ENCODE measurements at regions not wholly inside any gene's neighbourhood (a gene's known extent, or its start where the extent isn't known, plus 50 kb on each side); places are given as distances from the start of the nearest gene placed in this dataset.

DNA sequence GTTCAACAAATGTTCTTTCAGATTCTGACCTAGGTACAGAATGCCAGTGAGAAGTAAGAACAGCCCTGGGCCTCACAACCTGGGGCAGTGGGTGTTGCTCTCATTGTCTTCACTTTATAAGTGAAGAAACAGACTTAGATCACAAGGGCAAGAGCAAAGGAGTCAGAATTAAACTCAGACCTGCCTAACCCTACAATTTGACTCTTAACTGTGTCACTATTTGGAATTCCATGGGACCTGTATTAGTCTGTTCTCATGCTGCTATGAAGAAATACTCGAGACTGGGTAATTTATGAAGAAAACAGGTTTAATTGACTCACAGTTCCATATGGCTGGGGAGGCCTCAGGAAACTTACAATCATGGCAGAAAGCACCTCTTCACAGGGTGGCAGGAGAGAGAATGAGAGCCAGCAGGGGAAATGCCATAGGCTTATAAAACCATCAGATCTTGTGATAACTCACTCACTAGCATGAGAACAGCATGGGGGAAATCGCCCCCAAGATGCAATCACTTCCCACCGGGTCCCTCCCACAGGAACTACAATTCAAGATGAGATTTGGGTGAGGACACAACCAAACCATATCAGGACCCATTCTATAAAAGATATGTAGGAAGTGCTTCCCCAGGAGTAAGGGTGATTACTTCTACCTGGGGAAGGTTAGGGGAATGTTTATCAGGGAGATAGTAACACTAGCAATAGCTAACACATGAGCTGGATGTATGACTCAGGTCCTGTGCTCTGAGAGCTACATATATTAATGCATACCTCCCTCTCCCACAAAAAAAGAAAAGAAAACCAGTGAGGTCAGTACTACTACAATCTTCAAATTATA, 270.1 kb downstream of the SOX9 start:
- no peak overlapping the region for H3K4me2 ChIP-seq (ENCODE audit: low read depth, low read length, poor library complexity, severe bottlenecking)

DNA sequence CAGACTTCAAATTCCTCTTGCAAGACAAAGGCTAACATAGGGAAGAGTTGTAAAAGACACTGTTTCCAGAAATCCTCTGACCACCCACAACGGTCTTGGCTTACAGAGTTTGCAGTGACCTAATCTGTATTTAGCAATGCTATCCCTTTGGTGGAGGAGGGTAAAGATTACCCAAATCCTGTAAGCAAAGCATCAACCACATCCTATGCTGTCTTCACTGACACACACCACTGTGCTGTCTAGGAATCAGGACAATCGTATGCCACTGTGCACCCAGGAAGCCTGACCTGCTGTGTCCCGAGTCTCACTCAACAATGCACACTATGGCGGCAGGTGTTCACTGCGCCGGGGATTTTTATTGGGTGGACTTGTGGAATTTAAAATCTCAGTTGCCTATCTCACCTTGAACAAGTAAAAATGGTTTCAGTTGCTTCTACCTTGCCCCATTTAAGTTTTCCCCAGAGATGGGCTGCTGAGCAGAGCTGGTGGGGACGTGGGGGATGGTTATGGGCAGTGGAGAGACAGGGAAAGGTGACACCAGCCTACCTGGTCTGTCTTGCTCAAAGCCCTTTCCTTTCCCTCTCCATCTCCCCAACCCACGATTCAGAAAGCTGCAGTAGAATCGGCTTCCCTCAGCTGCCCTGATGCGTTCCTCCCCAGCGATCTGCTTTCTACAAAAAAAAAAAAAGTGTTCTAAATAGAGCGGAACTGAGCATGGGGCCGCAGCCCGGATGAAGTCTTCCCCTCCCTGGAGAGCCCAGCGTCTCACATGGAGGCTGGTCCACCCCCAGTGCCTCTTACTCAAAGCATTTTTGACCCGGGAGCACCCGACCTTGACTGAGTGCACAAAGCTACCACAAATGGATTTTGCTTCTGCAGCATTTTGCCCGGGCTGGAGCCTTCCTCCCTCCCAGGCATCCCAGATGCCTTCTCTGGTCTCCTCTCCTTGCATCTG, 271.5 kb downstream of the SOX9 start:
- no peak overlapping the region for H3K9ac ChIP-seq (ENCODE audit: low read length)
- H3K4me3 ChIP-seq (ENCODE audit: insufficient read depth, low read length, poor library complexity, severe bottlenecking), result no peak overlapping the region
- H3F3A ChIP-seq (ENCODE audit: insufficient read depth), result no peaks in the 10 kb centered on the region
- H3K79me2 ChIP-seq (ENCODE audit: insufficient read depth, low read length), result no peaks in the 10 kb centered on the region
- no peak overlapping the region for H3K27ac ChIP-seq (ENCODE audit: low read depth, low read length)
- no peaks in the 10 kb centered on the region for H3K36me3 ChIP-seq (ENCODE audit: low read length)
- no peaks in the 10 kb centered on the region for H3K9me2 ChIP-seq (replicated peaks; ENCODE audit: insufficient read depth, low read length)
- H3K4me2 ChIP-seq (ENCODE audit: low read depth, low read length, poor library complexity, severe bottlenecking), result no peak overlapping the region
- TF ChIP-seq, protein P1, sequence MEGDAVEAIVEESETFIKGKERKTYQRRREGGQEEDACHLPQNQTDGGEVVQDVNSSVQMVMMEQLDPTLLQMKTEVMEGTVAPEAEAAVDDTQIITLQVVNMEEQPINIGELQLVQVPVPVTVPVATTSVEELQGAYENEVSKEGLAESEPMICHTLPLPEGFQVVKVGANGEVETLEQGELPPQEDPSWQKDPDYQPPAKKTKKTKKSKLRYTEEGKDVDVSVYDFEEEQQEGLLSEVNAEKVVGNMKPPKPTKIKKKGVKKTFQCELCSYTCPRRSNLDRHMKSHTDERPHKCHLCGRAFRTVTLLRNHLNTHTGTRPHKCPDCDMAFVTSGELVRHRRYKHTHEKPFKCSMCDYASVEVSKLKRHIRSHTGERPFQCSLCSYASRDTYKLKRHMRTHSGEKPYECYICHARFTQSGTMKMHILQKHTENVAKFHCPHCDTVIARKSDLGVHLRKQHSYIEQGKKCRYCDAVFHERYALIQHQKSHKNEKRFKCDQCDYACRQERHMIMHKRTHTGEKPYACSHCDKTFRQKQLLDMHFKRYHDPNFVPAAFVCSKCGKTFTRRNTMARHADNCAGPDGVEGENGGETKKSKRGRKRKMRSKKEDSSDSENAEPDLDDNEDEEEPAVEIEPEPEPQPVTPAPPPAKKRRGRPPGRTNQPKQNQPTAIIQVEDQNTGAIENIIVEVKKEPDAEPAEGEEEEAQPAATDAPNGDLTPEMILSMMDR (IDR thresholded peaks at IDR 0.05; ENCODE audit: insufficient read depth, low read length, poor library complexity, severe bottlenecking), result no peak
- no peak for TF ChIP-seq EZH2phosphoT487 (conservative IDR thresholded peaks at IDR 0.05; ENCODE audit: low read length)
- H3K9me3 ChIP-seq (ENCODE audit: insufficient read depth, low read length), result no peaks in the 10 kb centered on the region
- H3K27me3 ChIP-seq (ENCODE audit: low read length), result no peaks in the 10 kb centered on the region
- H4K20me1 ChIP-seq (ENCODE audit: low read depth, low read length), result no peaks in the 10 kb centered on the region
- no peak overlapping the region for H2AFZ ChIP-seq (ENCODE audit: low read depth, low read length, severe bottlenecking)

More for the DNA sequence above, 270.1 kb downstream of the SOX9 start:
- no peaks in the 10 kb centered on the region for H3K9me3 ChIP-seq (ENCODE audit: insufficient read depth, low read length)
- no peaks in the 10 kb centered on the region for H3K9me2 ChIP-seq (replicated peaks; ENCODE audit: insufficient read depth, low read length)
- no peak overlapping the region for H3K27ac ChIP-seq (ENCODE audit: low read depth, low read length)
- no peaks in the 10 kb centered on the region for H3K79me2 ChIP-seq (ENCODE audit: insufficient read depth, low read length)
- no peaks in the 10 kb centered on the region for H3K36me3 ChIP-seq (ENCODE audit: low read length)
- TF ChIP-seq EZH2phosphoT487 (conservative IDR thresholded peaks at IDR 0.05; ENCODE audit: low read length), result no peak
- TF ChIP-seq, protein P1 (IDR thresholded peaks at IDR 0.05; ENCODE audit: insufficient read depth, low read length, poor library complexity, severe bottlenecking), result no peak
- H3F3A ChIP-seq (ENCODE audit: insufficient read depth), result no peaks in the 10 kb centered on the region
- H3K9ac ChIP-seq (ENCODE audit: low read length), result no peak overlapping the region
- H2AFZ ChIP-seq (ENCODE audit: low read depth, low read length, severe bottlenecking), result no peak overlapping the region
- H3K4me3 ChIP-seq (ENCODE audit: insufficient read depth, low read length, poor library complexity, severe bottlenecking), result no peak overlapping the region
- no peaks in the 10 kb centered on the region for H3K27me3 ChIP-seq (ENCODE audit: low read length)
- no peaks in the 10 kb centered on the region for H4K20me1 ChIP-seq (ENCODE audit: low read depth, low read length)

DNA sequence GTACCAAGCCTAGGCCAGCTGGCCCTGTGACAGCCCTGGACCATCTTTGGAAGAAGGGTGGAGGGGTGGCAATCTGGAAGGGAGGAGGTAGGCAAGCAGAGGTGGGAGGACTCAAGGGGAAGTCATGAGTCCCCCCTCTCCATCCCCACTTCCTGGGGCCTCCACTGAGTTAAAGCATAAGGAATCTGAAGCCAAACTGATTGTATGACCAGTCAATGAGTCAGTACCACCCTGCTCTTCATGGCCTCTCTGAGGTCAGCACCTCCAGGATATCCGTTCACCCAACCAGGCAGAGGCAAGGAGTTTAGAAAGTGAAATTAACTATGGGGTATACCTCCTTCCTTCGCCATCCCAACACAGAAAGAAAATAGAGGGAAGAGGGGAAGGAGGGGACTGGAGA, 272.7 kb downstream of the SOX9 start:
- no peaks in the 10 kb centered on the region for H3K36me3 ChIP-seq (ENCODE audit: low read length)
- no peaks in the 10 kb centered on the region for H3K9me3 ChIP-seq (ENCODE audit: insufficient read depth, low read length)
- H3F3A ChIP-seq (ENCODE audit: insufficient read depth), result no peaks in the 10 kb centered on the region
- no peaks in the 10 kb centered on the region for H3K79me2 ChIP-seq (ENCODE audit: insufficient read depth, low read length)
- H3K27me3 ChIP-seq (ENCODE audit: low read length), result no peaks in the 10 kb centered on the region
- H3K4me3 ChIP-seq (ENCODE audit: insufficient read depth, low read length, poor library complexity, severe bottlenecking), result no peak overlapping the region
- no peak for TF ChIP-seq EZH2phosphoT487 (conservative IDR thresholded peaks at IDR 0.05; ENCODE audit: low read length)
- TF ChIP-seq, protein P1 (IDR thresholded peaks at IDR 0.05; ENCODE audit: insufficient read depth, low read length, poor library complexity, severe bottlenecking), result no peak
- H3K9ac ChIP-seq (ENCODE audit: low read length), result no peak overlapping the region
- H3K4me2 ChIP-seq (ENCODE audit: low read depth, low read length, poor library complexity, severe bottlenecking), result no peak overlapping the region
- no peak overlapping the region for H2AFZ ChIP-seq (ENCODE audit: low read depth, low read length, severe bottlenecking)
- H3K27ac ChIP-seq (ENCODE audit: low read depth, low read length), result no peak overlapping the region
- H4K20me1 ChIP-seq (ENCODE audit: low read depth, low read length), result no peaks in the 10 kb centered on the region
- no peaks in the 10 kb centered on the region for H3K9me2 ChIP-seq (replicated peaks; ENCODE audit: insufficient read depth, low read length)
